ENCODE measurements at regions not wholly inside any gene's neighbourhood (a gene's known extent, or its start where the extent isn't known, plus 50 kb on each side); places are given as distances from the start of the nearest gene placed in this dataset.

DNA sequence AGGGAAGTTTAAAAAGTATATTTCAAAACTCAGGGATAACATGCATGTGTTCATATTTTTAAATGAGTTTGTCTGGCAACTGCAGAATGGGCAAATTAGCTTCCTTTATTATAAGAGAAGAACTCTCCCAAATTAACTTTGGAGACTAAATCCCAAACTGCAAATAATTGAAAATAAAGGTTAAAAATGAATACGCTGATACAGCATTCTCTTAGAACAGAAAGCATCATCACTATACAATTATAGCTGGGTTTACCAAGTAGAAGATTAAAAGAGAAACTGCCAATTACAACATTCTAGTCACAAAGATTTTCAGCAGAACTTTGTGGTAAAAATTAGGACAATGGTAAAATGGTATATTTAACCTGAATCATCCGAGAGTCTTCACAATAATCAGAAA lies 73.3 kb downstream of the OLFM4 start:
- intact Hi-C loops (cut with DNase I): no loop called here
- Histone ChIP-seq H3K9me3 (peaks cover 0 to 4% (median 0%) of the 10 kb centered on the region in 12 donors), H3K4me3 (no peak overlapping the region), H3K4me1 (peaks cover 0 to 6% (median 0%) of the 10 kb centered on the region in 12 donors), H3K36me3 (no peaks in the 10 kb centered on the region), H3K27me3 (no peaks in the 10 kb centered on the region), H3K27ac (no peak overlapping the region)
- WGBS, 4 donors: 88 to 92% (median 90%) methylated on average over 2 of the region's 2 CpGs
- TF ChIP-seq POLR2A (IDR thresholded peaks at IDR 0.05): no peak
- TF ChIP-seq, protein P1, sequence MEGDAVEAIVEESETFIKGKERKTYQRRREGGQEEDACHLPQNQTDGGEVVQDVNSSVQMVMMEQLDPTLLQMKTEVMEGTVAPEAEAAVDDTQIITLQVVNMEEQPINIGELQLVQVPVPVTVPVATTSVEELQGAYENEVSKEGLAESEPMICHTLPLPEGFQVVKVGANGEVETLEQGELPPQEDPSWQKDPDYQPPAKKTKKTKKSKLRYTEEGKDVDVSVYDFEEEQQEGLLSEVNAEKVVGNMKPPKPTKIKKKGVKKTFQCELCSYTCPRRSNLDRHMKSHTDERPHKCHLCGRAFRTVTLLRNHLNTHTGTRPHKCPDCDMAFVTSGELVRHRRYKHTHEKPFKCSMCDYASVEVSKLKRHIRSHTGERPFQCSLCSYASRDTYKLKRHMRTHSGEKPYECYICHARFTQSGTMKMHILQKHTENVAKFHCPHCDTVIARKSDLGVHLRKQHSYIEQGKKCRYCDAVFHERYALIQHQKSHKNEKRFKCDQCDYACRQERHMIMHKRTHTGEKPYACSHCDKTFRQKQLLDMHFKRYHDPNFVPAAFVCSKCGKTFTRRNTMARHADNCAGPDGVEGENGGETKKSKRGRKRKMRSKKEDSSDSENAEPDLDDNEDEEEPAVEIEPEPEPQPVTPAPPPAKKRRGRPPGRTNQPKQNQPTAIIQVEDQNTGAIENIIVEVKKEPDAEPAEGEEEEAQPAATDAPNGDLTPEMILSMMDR (IDR thresholded peaks at IDR 0.05): no peak
- no peak for ATAC-seq
- DNase-seq: no peak

DNA sequence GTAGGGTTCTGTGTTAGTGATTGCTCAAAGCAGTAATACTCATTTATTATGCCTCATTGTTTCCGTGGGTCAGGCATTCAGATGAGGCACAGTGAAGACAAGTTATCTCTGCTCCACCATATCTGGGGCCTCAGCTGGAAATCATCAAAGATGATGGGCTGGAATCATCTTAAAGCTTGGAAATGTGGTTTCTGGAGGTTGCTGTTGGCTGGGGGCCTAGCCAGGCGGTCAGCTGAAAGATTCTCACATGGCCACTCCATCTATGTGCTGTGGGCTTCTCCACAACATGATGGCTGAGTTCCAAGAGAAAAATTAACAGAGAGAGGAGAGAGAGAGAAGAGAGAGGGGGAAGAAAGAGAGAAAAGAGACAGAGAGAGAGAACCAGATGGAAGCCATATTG lies 75.5 kb downstream of the OLFM4 start:
- Histone ChIP-seq H3K27me3 (no peaks in the 10 kb centered on the region), H3K36me3 (no peaks in the 10 kb centered on the region), H3K4me1 (peaks cover 0 to 3% (median 0%) of the 10 kb centered on the region in 12 donors), H3K4me3 (no peak overlapping the region), H3K9me3 (no peaks in the 10 kb centered on the region), H3K27ac (no peak overlapping the region)
- 25 to 51% (median 46%) methylated on average over 2 of the region's 2 CpGs for WGBS, 4 donors
- no peak for ATAC-seq
- intact Hi-C loops (cut with DNase I): no loop called here
- DNase-seq: peak in 1 of 5 donors; percentile 37
- no peak for TF ChIP-seq POLR2A (IDR thresholded peaks at IDR 0.05)
- TF ChIP-seq, protein P1 (IDR thresholded peaks at IDR 0.05): no peak

DNA sequence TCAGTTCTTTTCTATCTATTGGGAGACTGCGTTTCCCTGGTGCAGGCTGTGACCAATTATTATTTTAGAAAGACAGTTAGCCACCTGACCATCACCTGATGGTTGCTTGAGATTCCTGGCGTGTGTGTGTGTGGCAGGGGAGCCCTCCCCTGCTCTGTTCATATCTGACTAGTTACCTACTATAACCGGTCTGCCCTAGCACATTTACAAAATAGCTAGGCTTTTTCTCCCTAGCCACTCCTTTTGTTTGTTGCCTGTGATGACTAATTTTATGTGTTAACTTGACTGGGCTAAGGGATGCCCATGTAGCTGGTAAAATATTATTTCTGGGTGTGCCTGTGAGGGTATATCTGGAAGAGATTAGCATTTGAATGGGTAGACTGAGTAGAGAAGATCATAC lies 76.9 kb downstream of the OLFM4 start:
- intact Hi-C loops (cut with DNase I): no loop called here
- Histone ChIP-seq H3K4me3 (no peak overlapping the region), H3K27me3 (no peaks in the 10 kb centered on the region), H3K4me1 (no peaks in the 10 kb centered on the region), H3K9me3 (no peaks in the 10 kb centered on the region), H3K36me3 (no peaks in the 10 kb centered on the region), H3K27ac (no peak overlapping the region)
- TF ChIP-seq, protein P1 (IDR thresholded peaks at IDR 0.05): no peak
- TF ChIP-seq POLR2A (IDR thresholded peaks at IDR 0.05): no peak
- WGBS, 4 donors: 69 to 75% (median 73%) methylated on average over 3 of the region's 3 CpGs
- DNase-seq: no peak
- no peak for ATAC-seq

DNA sequence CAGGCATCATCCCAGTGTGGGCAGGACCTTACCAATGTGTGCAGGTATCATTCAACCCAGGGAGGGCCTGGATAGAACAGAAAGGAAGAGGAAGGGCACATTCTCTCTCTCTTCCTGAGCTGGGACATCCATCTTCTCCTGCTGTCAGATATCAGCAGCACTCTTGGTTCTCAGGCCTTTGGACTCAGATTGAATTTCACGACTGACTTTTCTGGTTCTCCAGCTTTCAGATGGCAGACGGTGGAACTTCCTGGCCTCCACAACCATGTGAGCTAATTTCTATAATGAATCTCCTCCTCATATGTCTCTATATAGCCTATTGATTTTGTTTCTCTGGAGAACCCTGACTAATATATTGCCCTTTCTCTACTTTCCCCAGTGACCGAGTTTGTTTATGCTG lies 77.3 kb downstream of the OLFM4 start:
- H3K4me1 ChIP-seq: no peaks in the 10 kb centered on the region
- intact Hi-C loops (cut with DNase I): no loop called here
- H3K36me3 ChIP-seq: no peaks in the 10 kb centered on the region
- H3K4me3 ChIP-seq: no peak overlapping the region
- H3K9me3 ChIP-seq: no peaks in the 10 kb centered on the region
- no peak for DNase-seq
- no peak for TF ChIP-seq POLR2A (IDR thresholded peaks at IDR 0.05)
- TF ChIP-seq, protein P1 (IDR thresholded peaks at IDR 0.05): no peak
- H3K27me3 ChIP-seq: no peaks in the 10 kb centered on the region
- no peak overlapping the region for H3K27ac ChIP-seq
- no peak for ATAC-seq
- WGBS, 4 donors: 67 to 85% (median 79%) methylated on average over 3 of the region's 3 CpGs
